HG03378 (cell line): ENCODE measurements at regions not wholly inside any gene's neighbourhood (a gene's known extent, or its start where the extent isn't known, plus 50 kb on each side); places are given as distances from the start of the nearest gene placed in this dataset.

Source experiments
- ATAC-seq: cut with Tn5 transposase; IDR thresholded peaks from one replicate; pipeline ENCODE4 v1.9.1; 2021; ENCODE audit warnings: mild to moderate bottlenecking, moderate library complexity; ENCODE audit not compliant: unreplicated experiment

DNA sequence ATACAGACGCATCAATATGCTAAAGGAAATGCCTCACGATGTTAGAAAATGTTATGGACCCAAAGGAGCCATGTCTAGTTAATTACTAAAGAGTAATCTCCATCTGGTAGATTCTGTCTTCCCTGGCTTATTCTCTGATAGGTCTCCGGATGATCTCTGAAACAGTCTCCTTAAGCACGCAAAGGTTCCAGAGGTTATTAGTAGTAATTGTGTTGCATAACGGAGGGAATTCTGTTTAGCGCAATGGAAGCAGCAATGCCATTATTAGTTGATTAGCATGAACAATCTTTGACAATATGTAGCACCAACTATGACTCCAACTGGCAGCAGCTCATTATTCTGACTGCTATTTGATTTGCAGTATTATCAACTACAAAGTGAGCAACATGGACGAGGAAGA is 952.5 kb upstream of the SEMA6D start:
- no peak for ATAC-seq

DNA sequence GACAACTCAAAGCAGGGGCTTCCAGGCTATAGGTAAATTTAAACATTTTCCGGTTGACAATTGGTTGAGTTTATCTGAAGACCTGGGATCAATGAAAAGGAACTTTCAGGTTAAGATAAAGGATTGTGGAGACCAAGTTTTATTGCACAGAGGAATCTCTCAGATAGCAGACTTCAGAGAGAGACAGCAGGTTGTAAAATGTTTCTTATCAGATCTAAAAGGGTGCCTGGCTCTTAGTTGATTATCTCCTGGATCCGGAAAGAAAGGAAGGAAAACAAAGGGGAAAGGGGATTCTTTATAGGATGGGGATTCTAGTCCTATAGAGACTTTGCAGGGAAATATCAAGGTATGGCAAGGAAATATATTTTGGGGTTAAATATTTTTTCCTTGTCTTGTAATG is 951.3 kb upstream of the SEMA6D start:
- no peak for ATAC-seq

DNA sequence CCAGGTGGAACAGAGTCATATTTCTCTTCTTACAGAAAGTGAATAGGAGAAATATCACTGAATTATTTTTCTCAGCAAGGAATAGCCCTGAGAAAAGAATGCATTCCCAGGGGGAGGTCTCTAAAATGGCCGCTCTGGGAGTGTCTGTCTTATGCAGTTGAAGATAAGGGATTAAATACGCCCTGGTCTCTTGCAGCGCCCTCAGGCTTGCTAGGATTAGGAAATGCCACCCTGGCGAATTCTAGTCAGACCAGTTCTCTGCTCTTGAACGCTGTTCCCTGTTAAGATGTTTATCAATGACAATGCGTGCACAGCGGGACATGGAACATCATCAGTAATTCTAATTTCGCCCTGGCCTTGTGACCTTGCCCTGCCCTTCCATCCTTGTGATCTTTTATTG is 949.0 kb upstream of the SEMA6D start:
- ATAC-seq = no peak

DNA sequence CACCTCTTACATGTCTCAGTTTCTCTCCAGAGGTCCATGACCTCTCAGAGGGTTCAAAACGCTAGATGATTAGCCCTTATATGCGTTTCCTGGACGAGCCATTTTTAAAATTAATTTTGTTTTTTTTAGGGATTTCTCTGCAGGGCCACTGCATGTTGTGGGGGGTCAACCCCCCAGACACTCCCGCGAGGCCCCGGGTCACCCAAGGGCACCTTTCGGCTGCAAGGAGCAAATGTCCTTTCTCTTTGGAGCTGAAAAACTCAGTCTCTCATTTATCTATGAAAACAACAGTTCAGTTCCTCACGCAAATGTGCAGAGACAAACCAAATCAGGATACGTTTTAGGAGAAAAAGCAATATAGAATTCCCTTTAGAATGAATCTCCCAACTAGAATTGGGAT is 944.3 kb upstream of the SEMA6D start:
- no peak for ATAC-seq

DNA sequence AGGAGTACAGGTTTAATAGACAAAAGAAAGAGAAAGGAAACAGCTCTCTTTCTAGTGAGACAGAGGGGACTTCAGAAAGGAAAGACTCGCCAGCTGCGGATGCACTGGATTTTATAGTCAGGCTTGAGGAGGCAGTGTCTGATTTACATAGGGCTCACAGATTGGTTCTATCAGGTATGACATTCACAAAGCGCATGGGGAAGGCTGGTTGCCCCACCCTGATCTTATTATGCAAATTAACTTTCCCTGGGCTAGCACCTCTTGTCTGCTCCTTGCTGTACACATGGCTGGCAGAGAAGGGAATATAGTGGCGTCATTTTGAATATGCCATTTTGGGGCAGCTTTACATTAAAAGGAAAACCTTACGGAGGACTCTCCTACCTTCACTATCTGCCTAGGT is 938.4 kb upstream of the SEMA6D start:
- no peak for ATAC-seq

DNA sequence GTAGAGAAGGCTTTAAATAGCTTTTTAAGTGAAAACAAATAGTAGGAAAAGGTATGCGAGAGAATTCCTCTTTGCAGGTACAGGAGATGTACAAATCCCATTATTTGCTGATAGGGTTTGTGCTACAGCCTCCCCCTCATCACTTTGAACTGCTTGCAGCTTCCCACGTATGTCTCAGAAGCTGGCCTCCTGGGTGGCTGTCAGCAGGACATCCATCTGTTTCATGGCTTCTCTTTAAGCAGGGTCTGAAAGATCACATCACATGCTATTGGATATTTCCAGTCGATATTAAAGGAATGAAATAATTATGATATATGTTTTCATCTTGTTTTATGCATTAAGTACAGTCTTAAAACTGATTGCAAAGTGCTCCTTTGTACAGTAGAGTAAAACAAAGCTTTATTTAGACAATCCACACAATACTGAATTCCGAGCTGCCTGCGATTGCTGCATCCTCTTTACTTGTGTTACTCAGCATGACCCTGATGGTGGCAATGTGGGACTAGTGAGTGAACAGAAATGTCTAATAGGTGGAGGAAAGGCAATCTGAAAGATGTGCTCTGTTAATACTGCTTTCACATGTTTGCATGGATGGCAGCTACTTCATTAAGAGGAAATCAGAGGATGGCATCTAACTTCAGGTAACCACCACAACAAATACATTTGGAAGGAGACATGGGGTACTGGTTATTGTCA is 930.6 kb upstream of the SEMA6D start:
- ATAC-seq = no peak

DNA sequence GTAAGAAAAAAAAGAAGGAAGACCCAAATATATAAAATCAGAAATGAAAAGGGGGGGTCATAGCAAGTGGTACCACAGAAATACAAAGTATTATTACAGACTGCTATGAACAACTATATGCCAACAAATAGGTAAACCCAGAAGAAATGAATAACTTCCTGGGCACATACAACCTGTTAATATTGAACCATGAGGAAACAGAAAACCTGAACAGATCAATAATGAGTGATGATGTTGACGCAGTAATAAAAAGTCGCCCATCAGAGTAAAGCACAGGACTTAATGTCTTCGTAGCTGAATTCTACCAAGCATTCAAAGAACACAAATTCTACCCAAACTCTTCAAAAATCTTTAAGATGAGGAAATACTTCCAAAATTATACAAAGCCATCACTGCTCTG is 921.6 kb upstream of the SEMA6D start:
- no peak for ATAC-seq

DNA sequence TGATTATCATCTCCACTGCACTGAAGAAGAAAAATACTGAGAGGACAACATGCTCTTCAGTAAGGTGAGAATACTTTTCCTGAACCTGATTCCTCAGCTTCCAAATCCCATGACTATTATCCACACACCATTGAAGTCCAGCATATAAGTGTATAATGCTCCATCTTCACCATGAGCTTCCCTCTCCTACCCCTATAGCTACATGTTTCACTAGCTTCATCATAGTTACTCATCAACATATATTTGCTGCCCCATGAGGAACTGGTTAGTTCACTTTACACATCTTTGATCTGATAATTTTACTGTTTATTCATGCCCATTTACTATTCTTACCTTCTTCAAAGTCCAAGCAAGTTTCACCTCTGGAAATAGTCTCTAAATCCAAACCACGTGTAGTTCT is 908.5 kb upstream of the SEMA6D start:
- no peak for ATAC-seq

DNA sequence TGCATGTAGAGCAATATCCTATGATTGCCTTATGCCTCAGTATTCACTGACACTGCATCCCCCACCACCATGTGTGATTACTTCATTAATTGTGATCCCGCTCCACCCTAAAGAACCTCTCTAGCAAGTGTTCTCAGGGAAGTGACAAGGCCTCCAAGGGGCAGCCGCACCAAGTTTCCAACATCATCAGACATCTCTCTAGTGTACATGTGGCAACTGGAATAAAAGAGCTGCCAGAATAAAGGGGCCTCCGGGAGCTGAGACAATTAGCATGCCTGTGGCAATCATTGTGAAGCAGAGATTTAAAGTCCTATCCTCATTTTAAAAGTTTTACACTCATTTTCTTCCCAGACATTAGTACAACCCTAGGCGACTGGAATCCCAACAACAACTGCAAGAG is 902.1 kb upstream of the SEMA6D start:
- no peak for ATAC-seq

DNA sequence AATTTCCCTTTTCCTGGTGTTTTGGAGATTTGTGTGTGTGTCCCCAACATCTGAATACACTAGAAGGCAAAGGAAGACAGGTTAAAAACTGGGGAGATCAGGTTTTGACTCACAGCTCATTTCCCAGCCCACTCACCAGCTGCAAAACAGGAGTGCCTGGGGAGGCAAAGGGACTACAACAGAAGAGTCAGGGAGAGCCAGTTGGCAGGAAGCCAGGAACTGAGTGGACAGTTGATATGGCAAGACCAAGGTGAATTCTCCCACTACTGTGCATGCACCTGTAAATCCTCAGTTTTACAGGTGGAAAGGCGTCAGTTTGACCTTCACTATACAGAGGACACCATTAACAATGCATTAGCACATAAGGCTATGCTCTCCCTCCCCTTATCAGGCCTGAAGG is 901.5 kb upstream of the SEMA6D start:
- ATAC-seq = no peak

DNA sequence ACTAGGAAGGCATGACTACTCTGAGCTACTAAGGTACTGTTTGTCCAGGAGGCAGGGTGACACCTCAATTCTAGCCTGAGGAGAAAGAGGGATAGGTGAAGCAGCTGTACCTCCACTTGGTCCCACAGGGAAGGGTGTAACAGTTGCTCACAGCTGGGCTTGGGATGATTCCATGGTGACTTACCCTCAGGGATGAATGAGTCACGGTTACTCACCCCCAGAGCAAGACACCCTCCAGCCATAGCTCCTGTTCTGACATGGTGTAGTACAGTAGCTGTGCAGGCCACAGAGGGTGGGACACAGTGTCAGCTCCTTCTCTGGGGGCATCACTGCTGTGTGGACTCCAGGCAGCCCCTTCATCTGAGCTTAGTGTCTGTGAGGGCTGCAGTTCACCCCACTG is 868.6 kb upstream of the SEMA6D start:
- no peak for ATAC-seq

DNA sequence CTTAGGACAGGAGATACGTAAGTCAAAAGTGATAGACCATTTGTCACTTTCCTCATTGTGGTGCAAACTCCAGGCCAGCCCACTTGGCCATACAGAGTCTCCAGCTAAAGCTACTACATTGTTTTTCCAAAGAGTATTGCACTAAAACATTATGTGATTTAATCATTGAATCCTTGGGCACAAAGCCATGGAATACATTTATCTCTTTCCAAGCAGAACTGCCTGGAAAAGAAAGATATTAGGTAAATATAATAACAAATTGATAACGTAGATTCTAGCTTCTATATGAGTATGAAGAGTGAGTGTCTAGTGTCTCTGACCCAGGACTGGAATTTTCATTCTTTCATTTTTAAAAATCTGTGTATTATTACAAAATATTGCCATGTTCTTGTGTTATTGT is 863.7 kb upstream of the SEMA6D start:
- no peak for ATAC-seq

DNA sequence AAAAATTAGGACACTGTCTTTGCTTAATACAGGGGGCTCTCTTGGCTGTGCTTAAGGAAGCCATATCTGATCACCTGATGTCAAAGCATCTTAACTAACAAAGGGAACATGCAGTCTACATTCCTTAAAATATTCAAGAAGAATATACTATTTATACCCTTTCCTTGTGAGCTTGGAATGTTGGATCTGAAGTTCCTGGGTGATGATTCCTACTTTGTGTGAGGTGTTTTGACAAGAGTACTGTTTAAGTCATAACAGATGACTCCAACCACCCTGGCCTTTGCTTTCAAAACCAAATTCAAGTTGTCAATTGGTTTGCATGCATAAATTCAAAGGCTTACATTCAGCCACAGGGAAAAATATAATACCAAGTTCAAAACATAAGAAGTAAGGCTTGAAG is 862.7 kb upstream of the SEMA6D start:
- ATAC-seq = no peak

DNA sequence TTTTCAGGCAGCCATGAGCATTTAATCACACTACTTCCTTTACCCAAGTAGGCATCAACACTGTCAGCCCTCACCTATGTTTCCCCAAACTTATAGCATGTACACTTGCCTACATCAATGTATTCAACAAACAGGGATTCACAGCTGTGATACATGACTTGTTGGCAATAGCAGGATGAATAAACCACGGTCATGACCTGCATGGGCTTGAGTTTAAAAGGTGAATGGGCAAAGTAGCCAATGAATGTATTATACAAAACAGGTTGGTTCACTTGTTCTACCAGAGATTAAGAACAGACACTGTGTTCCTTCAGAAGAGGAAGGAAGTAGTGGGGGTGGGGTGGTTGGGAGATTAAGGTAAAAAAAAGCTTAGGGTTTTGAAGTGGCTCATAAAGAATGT is 861.9 kb upstream of the SEMA6D start:
- ATAC-seq = no peak

DNA sequence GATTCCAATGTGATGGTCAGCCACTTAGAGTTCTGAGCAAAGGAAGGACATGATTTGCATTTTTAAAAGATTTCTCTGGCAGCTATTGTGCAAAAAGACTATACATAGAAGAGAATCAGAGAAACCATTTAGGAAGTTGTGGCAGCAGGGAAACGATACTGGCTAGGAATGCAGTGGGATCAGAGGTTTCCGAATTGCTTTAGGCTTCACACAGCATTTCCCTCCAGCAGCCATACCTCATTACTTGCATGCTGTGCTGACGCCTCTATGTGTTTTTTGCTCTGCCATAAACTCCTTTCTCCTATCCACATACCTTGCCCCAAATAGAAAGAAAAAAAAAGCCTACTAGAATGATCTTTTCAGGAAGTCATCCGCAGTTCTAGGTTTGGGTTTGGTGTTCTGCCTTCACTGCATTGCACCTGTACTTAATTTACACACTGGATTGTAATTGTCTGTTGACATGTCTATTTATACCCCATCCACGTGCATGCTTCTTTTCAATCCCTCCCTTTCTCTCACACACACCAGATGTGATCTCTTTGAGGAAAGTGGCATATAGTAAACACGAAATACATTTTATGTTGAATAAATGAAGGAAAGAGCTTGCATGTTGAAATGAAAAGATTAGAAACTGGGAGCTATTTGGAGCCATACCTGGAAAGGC is 860.3 kb upstream of the SEMA6D start:
- no peak for ATAC-seq

DNA sequence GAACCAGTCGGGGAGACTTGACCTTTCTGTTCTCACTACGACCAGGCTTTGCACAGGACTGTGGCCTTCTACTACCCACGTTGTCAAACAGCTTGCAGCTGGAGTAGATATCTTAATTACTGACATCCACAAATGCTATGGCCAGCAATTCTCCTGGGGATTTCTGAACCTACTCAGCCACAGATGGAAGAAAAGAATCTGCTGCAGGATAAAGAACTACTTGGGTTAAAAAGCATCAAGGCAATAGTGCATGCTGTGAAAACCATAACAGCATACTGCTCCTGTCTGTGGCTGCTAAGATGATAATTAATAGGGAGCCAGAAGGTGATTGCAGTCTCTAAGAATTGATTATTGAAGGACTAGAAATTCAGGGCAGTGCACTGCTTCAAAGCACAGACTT is 859.2 kb upstream of the SEMA6D start:
- no peak for ATAC-seq

DNA sequence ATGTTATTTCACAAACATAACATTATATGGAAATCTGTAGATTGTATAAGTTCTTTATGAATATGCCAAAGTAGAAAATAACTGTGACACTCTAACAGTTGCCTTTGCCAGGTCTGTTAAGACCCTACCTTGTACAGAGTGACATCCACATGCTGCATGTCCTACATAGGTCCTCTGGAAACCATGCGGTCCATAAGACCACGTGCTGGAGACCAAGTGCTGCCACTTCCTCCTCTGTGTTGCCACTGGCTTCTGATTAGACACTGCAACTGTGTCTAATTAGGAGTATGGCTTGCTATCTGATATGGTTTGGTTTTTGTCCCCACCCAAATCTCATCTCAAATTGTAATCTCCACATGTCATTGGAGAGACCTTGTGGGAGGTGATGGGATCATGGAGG is 855.5 kb upstream of the SEMA6D start:
- ATAC-seq = no peak

DNA sequence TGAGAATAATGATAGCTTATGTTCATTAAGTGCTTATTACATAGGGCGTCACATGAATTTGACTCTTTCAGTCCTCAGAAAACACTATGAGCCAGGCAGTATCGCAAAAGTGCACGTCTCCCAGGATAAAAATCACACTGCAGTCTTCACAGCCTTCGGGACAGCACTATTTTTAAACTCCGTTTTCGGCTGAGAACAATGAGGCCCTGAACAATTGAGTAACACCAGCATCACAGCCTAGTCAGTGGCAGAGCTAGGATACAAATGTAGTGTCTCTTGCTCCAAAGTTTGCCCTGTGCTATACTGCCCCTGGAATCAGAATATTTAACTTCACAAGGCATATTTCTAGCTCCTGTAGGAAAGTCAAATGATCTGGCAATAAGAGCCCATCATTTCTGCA is 852.1 kb upstream of the SEMA6D start:
- ATAC-seq = no peak

DNA sequence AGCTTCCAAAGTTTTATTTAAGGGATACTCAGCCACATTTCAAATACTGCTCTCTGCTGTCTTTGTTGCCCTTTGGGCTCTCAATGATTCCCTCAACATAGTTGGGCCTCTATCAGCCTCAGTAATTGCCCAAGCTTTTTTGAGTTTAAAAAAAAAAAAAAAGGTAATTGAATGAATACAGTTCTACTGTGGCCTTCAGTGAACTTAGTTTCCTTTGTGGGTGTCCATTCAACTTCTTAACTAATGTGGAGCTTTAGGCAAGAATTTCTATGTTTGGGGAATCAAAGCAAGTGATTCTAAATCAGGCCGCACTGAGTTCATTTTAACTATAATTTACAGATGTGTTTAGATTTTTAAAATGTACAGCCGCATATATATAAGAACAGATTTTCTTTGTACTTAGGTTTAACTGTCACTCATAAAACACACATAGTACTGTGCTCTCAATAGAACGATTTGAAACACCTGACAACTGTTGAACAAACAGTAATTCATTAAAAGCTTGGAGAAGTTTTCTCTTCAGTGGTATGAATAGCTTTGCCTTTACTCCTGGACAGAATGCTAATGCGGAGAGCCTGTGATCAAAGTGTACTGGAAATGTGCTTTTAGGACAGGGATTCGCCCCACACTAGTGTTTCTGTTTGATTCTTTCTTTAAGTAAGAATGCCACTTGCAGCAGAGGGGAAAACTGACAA is 844.9 kb upstream of the SEMA6D start:
- no peak for ATAC-seq

DNA sequence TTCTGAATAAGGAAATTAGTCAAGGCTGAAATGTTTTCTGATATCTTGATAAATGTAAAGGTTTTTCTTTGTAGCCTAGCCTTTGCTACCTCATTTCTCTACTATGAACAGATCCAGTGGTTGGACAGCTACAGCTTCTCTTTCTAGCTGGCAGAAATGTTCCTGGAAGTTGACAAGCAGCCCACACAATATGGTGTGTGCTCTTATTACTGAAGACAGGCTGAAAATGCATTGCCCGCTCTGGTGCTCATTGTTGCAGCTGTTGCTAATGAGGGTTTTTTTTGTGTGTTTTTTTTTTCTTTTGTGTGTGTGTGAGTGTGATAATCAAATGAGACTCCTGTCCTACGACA is 844.3 kb upstream of the SEMA6D start:
- no peak for ATAC-seq

DNA sequence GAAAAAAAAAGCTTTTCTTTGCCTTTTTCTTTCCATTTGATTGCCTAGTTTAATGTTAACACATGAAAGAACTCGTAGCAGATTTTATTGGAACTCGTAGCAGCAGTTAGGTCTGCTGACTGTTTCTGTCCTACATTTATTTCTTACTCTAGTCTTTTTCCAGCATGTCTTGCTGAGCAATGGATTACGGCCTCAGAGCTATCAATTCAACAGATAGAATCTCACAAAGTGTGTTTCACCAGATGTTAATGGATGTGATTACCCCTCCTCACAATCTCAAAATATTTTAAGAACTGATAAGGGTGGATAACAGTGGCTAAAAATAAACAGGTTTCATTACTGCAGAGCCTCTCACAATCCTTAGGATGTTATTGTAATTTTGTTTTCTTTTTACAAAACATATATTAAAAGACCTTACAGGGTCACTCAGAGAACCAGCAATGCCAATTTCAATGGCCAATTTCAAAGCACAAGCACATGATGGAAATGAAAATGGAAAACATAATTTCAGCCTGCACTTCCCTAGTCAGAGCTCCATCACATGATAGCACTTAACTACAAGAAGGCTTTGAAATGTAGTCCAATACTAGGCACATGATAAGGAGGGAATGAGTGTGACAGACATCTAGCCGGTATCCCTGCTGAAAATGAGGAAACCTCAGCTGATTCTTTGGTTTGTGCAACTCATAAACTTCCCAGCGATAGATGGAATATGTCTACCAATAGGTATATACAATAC is 838.1 kb upstream of the SEMA6D start:
- no peak for ATAC-seq

DNA sequence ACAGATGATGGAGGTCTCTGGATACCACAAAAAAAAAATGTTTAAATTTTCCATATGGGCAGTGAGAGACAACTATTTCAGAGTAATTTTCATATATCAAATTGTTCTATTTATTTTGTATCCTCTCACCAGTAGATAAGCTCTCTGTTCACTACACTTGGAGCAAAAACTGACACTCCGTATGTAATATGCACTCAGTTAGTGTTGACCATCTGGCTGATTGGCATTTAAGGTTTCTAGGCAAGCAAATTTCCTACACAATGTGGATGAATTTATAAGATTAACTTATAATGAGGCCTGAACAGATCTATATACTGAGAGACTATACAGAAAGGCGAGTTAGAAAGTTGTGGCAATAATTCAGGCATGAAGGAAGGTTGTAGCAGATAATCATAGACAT is 836.5 kb upstream of the SEMA6D start:
- ATAC-seq = no peak
